GM06990 (cell line): ENCODE measurements at regions not wholly inside any gene's neighbourhood (a gene's known extent, or its start where the extent isn't known, plus 50 kb on each side); places are given as distances from the start of the nearest gene placed in this dataset.
A peak's percentile ranks its signal among the peaks of the same experiment; 100 is the strongest.

Experiments
- DNase-seq: peaks from one replicate; pipeline ENCODE4 v3.0.0-alpha.2; 2011; ENCODE audit not compliant: insufficient read length; ENCODE audit errors: extremely low read depth
- H3K27me3 ChIP-seq: replicated peaks from 2 replicates; pipeline ENCODE4 v1.6.0; 2011; ENCODE audit warnings: low read length; ENCODE audit not compliant: control insufficient read depth, insufficient read depth
- H3K36me3 ChIP-seq: 2 replicates; pipeline ENCODE4 v1.5.1; 2011; ENCODE audit warnings: low read length; ENCODE audit not compliant: control insufficient read depth, insufficient read depth
- H3K4me3 ChIP-seq: replicated peaks from 2 replicates; pipeline ENCODE4 v1.5.1; 2011; ENCODE audit warnings: low read depth, mild to moderate bottlenecking, control low read depth, low read length
- TF ChIP-seq, protein P1 (sequence below): IDR thresholded peaks from 2 replicates; pipeline ENCODE4 v1.5.1; 2011; ENCODE audit warnings: low read length, control low read depth, mild to moderate bottlenecking, inconsistent platforms; ENCODE audit not compliant: insufficient read depth, poor library complexity, severe bottlenecking

DNA sequence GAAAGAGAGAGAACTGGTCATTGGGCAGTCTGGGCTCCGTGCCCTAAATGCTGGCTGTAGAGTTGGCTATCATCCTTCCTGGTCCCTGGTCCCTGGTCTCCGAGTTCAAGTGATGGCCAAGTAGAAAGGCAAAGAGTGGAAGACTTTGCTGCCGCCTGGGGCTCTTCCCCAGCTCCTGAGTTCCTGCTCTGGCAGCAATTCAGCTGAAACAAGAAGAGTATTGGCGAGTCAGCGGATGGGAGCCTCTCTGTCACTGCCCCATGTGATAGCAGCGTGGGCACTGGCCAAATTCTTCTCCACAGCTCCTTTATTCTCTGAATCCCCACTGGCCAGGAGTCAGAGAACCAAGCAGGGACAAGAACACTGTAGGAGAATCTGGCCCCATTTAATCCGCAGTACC, 351.0 kb upstream of the POU3F3 start:
- TF ChIP-seq, protein P1, sequence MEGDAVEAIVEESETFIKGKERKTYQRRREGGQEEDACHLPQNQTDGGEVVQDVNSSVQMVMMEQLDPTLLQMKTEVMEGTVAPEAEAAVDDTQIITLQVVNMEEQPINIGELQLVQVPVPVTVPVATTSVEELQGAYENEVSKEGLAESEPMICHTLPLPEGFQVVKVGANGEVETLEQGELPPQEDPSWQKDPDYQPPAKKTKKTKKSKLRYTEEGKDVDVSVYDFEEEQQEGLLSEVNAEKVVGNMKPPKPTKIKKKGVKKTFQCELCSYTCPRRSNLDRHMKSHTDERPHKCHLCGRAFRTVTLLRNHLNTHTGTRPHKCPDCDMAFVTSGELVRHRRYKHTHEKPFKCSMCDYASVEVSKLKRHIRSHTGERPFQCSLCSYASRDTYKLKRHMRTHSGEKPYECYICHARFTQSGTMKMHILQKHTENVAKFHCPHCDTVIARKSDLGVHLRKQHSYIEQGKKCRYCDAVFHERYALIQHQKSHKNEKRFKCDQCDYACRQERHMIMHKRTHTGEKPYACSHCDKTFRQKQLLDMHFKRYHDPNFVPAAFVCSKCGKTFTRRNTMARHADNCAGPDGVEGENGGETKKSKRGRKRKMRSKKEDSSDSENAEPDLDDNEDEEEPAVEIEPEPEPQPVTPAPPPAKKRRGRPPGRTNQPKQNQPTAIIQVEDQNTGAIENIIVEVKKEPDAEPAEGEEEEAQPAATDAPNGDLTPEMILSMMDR = no peak

GRCh38 chr2:104504331-104505073, 349.4 kb upstream of the POU3F3 start:
- no peaks in the 10 kb centered on the region for H3K36me3 ChIP-seq
- no peak overlapping the region for H3K4me3 ChIP-seq
- H3K27me3 ChIP-seq = 0 out of 2 replicates have a peak, but pooled peaks cover 2% of the 10 kb centered on the region
- TF ChIP-seq, protein P1 = no peak
- no peak for DNase-seq

More for the DNA sequence above, 351.0 kb upstream of the POU3F3 start:
- Histone ChIP-seq H3K36me3 (no peaks in the 10 kb centered on the region), H3K4me3 (no peak overlapping the region), H3K27me3 (0 out of 2 replicates have a peak, but pooled peaks cover 2% of the 10 kb centered on the region)
- DNase-seq = no peak

DNA sequence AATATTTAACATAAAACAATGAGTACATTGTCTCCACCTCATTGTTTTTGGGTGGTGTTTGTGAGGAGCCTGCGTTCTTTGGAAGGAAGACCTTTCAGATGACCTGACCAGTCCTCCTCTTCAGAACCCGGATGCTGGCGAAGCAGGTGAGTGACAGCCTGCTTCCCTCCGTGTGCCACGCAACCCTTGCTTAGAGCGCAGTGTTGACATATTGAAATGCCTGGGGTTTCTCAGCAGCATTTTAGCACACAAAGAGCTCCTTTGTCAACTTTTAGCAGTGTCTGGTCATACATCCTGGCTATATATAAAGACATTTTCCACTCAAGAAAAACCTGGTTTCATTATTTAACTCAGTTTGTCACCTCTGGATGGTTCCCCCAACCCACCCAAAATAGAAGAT, 335.7 kb upstream of the POU3F3 start:
- DNase-seq = no peak
- TF ChIP-seq, protein P1 = no peak
- Histone ChIP-seq H3K27me3 (no peaks in the 10 kb centered on the region), H3K4me3 (no peak overlapping the region), H3K36me3 (no peaks in the 10 kb centered on the region)

DNA sequence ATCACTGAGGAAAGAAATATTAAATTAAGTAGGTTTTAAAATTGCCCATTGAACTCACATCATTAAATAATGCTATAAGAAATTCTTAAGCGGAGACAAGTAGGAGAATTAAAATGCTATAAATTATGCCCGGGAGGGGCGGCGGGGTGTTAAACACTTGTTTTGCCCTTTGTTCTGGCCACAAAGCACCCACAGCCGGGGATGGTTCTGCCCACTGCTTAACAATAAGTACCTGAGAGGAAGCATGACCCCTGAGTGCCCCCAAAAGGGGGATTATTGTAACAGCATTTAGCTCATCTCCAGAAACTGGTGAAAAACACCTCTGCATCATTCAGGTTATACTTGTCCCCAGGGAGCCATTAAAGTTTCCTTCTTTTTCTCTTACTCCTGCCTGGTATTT, 332.7 kb upstream of the POU3F3 start:
- H3K36me3 ChIP-seq = no peaks in the 10 kb centered on the region
- DNase-seq = no peak
- no peaks in the 10 kb centered on the region for H3K27me3 ChIP-seq
- no peak overlapping the region for H3K4me3 ChIP-seq
- TF ChIP-seq, protein P1 = peak; percentile 30

DNA sequence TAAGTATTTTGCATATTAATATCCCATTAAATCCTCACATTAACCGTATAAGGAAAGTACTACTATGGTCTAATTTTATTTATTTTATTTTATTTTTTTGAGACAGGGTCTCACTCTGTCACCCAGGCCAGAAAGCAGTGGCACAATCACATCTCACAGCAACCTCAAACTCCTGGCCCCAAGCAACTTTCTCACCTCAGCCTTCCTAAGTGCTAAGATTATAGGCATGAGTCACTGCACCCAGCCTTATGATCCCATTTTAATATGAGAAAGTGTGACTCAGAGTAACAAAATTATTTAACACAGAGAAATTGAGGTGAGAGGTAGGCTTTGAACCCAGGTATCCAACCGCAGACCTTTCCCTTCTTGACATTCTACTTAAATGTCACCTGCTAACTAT, 330.0 kb upstream of the POU3F3 start:
- TF ChIP-seq, protein P1 = no peak
- no peaks in the 10 kb centered on the region for H3K27me3 ChIP-seq
- H3K36me3 ChIP-seq = no peaks in the 10 kb centered on the region
- no peak overlapping the region for H3K4me3 ChIP-seq
- no peak for DNase-seq
